ENCODE measurements at regions not wholly inside any gene's neighbourhood (a gene's known extent, or its start where the extent isn't known, plus 50 kb on each side); places are given as distances from the start of the nearest gene placed in this dataset.
"Not testable (repeated sequence)": the region's sequence is repeated elsewhere in the genome, so short reads cannot be mapped to it uniquely, and the experiment has no call there.

DNA sequence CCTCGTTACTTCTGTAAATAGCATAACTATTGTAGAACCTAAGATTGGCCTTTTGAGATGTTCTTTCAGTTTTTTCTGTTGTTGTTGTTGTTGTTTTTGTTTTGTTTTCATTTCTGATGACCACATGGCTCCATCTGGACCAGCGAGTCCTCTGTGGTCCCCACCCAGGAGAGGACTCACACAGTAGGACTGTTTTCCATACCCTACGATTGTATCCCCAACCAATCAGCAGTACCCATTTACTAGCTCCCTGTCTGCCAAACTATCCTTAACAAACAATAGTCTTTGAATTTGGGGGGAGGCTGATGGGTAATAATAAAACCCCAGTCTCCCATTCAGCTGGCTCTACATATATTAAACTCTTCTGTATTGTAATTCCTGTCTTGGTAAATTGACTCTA, 329.5 kb downstream of the SEMA3D start:
- TF ChIP-seq, protein P1, sequence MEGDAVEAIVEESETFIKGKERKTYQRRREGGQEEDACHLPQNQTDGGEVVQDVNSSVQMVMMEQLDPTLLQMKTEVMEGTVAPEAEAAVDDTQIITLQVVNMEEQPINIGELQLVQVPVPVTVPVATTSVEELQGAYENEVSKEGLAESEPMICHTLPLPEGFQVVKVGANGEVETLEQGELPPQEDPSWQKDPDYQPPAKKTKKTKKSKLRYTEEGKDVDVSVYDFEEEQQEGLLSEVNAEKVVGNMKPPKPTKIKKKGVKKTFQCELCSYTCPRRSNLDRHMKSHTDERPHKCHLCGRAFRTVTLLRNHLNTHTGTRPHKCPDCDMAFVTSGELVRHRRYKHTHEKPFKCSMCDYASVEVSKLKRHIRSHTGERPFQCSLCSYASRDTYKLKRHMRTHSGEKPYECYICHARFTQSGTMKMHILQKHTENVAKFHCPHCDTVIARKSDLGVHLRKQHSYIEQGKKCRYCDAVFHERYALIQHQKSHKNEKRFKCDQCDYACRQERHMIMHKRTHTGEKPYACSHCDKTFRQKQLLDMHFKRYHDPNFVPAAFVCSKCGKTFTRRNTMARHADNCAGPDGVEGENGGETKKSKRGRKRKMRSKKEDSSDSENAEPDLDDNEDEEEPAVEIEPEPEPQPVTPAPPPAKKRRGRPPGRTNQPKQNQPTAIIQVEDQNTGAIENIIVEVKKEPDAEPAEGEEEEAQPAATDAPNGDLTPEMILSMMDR (IDR thresholded peaks at IDR 0.05; ENCODE audit: extremely low read depth, insufficient read depth, missing control alignments): no peak
- DNase-seq (ENCODE audit: low spot score): no peak
- in situ Hi-C loops (cut with MboI; ENCODE audit: low pct_unique_long_range_greater_than_20kb, low sequenced_read_pairs, unreplicated experiment): no loop called here

DNA sequence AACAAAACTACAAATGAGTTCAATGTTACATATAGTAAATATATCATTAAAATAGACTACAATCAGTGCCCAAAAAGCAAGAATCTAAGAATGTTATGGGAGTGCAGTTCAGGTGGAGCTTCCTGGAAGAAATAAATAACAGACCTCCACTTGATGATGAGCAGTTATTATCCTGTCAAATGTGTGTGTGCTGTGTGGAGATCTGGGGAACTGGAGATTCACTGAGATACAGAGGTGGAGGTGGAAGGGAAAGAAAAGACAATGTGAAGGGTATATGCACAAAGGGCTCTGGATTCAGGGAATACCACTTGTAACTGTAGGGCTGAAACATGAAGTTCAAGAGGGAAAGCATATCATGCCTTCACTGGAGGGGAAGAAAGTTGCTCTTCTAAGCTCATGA, 331.1 kb downstream of the SEMA3D start:
- TF ChIP-seq, protein P1 (IDR thresholded peaks at IDR 0.05; ENCODE audit: extremely low read depth, insufficient read depth, missing control alignments): no peak
- in situ Hi-C loops (cut with MboI; ENCODE audit: low pct_unique_long_range_greater_than_20kb, low sequenced_read_pairs, unreplicated experiment): no loop called here
- DNase-seq (ENCODE audit: low spot score): no peak

DNA sequence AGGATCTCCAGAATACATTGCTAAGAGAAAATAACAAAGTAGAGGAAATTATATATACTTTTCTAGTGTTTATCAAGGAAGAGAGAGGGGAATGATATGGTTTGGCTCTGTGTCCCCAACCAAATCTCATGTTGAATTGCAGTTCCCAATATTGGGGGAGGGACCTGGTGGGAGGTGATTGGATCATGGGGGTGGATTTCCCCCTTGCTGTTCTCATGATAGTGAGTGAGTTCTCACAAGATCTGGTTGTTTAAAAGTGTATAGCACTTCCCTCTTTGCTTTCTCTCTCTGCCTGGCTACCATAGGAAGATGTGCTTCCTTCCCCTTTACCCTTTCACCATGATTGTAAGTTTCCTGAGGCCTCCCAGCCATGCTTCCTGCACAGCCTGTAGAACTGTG, 337.9 kb downstream of the SEMA3D start:
- DNase-seq (ENCODE audit: low spot score); in situ Hi-C loops (cut with MboI; ENCODE audit: low pct_unique_long_range_greater_than_20kb, low sequenced_read_pairs, unreplicated experiment): not testable (repeated sequence)

DNA sequence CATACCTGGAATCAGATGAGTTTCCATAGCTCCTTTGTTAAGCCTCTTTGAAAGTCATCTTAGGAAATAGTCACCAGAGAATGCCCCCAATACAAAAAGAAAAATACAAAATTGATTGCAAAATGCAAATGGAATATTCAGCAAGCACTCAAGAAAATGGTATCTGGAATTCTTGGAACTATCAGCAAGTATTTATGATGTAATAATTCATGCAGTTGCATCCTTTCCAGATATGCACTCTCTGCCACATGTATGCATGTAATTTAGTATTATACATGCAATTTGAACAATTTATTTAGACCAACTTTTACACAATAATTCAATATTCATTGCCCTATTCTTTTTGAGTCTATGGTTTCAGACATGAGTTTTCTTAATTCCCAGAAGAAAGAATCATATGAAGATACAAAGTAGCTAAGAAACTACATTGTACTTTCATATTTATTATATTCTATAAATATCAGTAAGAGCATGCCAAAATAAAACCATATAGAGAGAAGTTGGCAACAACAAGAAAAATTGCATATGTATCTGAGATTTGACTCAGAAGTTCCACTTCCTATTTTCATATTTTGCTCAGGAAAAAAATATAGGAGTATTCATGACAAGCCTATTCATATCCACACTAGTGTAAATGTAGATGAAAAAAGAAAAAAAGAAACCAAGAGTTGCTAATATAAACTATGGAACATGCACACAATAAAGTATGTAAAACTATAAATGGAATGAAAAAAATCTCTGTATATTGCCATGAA, 338.5 kb downstream of the SEMA3D start:
- in situ Hi-C loops (cut with MboI; ENCODE audit: low pct_unique_long_range_greater_than_20kb, low sequenced_read_pairs, unreplicated experiment): no loop called here
- TF ChIP-seq, protein P1 (IDR thresholded peaks at IDR 0.05; ENCODE audit: extremely low read depth, insufficient read depth, missing control alignments): no peak
- DNase-seq (ENCODE audit: low spot score): no peak

DNA sequence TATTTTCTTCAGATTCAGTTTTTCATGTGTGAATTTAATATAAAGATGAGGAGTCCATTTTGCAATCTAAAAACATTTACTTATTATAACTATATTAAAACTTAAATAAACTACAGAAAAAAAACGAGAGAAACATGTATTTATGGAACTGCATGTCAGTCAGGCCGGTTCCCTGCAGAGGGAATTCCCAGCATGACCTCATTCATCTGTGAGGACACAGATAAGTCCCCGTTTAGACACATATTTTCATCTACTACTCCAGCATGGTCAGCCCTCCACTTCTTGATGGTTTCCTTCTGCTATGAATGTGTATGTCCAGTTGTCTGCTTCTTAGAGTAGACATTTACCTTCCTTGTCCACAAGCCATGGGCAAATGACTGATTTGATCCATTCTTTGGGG, 339.1 kb downstream of the SEMA3D start:
- in situ Hi-C loops (cut with MboI; ENCODE audit: low pct_unique_long_range_greater_than_20kb, low sequenced_read_pairs, unreplicated experiment): no loop called here
- TF ChIP-seq, protein P1 (IDR thresholded peaks at IDR 0.05; ENCODE audit: extremely low read depth, insufficient read depth, missing control alignments): no peak
- no peak for DNase-seq (ENCODE audit: low spot score)

DNA sequence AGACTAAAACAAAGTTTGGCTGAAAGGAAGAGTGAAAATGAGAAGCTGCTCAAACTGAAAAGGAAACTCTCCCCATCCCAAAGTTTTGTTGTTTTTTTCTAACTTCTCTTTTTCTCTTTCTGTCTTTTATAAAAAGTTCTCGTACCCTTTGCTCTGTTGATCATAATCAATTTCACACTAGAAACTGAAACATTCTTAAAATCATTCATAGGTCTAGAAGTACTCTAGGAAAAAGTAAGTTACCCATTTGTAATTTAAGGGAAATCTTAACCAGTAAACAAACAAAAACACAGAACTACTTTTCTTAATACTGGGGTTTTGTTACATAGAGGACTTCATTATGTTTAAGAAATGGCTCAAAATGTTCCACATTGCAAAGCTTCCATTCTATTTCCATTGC, 339.8 kb downstream of the SEMA3D start:
- in situ Hi-C loops (cut with MboI; ENCODE audit: low pct_unique_long_range_greater_than_20kb, low sequenced_read_pairs, unreplicated experiment): no loop called here
- DNase-seq (ENCODE audit: low spot score): no peak
- TF ChIP-seq, protein P1 (IDR thresholded peaks at IDR 0.05; ENCODE audit: extremely low read depth, insufficient read depth, missing control alignments): no peak

DNA sequence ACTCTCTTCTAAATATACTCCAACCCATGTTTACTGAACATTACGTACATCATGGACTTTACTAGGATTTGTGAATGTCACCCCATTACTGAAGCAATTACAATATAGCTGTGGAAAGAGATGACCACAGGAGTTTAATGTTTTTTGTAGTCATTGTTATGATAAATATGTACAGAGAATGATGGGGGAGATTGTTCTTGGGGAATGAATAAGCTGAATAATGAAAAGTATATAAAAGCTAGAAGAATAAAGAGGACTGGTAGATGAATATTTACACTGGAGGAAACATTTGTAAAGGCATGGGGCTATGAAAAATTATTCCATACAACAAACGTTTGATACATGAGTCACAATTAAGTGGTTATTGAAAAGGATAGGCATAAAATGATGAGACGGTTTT, 340.9 kb downstream of the SEMA3D start:
- DNase-seq (ENCODE audit: low spot score): no peak
- in situ Hi-C loops (cut with MboI; ENCODE audit: low pct_unique_long_range_greater_than_20kb, low sequenced_read_pairs, unreplicated experiment): no loop called here
- TF ChIP-seq, protein P1 (IDR thresholded peaks at IDR 0.05; ENCODE audit: extremely low read depth, insufficient read depth, missing control alignments): no peak

Data from GM13977 (cell line).